ENCODE measurements at regions not wholly inside any gene's neighbourhood (a gene's known extent, or its start where the extent isn't known, plus 50 kb on each side); places are given as distances from the start of the nearest gene placed in this dataset.

DNA sequence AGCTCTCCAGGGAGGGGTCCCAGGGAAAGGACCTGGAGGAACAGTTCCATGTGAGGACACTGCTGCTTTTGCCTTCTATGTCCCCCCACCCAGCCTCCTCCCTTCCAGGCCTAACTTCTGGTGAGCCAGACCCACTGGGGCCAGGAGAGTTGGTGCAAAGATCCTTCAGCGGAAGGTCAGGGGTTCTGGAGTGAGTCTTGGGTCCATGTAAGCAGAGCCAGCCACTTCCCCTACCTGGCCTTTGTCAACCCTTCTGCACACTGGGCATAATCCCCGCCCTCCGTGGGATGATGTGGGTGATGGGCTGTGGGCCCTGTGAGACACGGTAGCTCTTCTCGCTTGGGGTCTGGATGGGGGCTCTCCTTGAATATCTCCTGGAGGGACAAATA lies 76.9 kb downstream of the RHOB start:
- in situ Hi-C loops (cut with MboI) (no loop called here), intact Hi-C loops (cut with micrococcal nuclease) (no loop called here)
- Histone ChIP-seq H3K27me3 (ENCODE audit: control insufficient read depth in 2 of 2, insufficient read depth in 2 of 2, low read length in 2 of 2) (peaks cover 0 to 41% of the 10 kb centered on the region in 2 experiments; a peak in 2 of 5 replicates), H3K27ac (ENCODE audit: extremely low read depth, low read depth, low read length) (no peak overlapping the region), H3K4me1 (replicated peaks in 1 of 2; ENCODE audit: control insufficient read depth in 2 of 2, insufficient read depth in 2 of 2, low read length in 2 of 2) (peaks cover 17 to 18% of the 10 kb centered on the region in 2 experiments), H3K9ac (ENCODE audit: insufficient read depth in 1 of 2, low read depth in 2 of 2, low read length in 2 of 2) (no peak overlapping the region), H3K9me3 (replicated peaks; ENCODE audit: control insufficient read depth, insufficient read depth, low read depth, low read length) (no peaks in the 10 kb centered on the region), H3K4me3 (no peak overlapping the region), H2AFZ (ENCODE audit: low read depth, low read length) (no peak overlapping the region), H4K20me1 (replicated peaks; ENCODE audit: control insufficient read depth, insufficient read depth, low read length) (no peaks in the 10 kb centered on the region), H3K4me2 (ENCODE audit: insufficient read depth, low read length) (no peak overlapping the region), H3K79me2 (ENCODE audit: control insufficient read depth, insufficient read depth, low read length) (no peaks in the 10 kb centered on the region), H3K36me3 (ENCODE audit: control insufficient read depth, insufficient read depth, low read length) (no peaks in the 10 kb centered on the region), H3K9me1 (ENCODE audit: control insufficient read depth, insufficient read depth, low read length) (no peaks in the 10 kb centered on the region)
- POLR2A ChIA-PET: interaction anchor here (0.6 to 1.0 kb wide), 3 partner anchors 70 to 961 kb away, joined by 3 read pairs; no protein-coding TSS in a partner anchor
- no peak for FAIRE-seq
- no TSS peak for BruUV-seq (replicated peaks)
- CTCF ChIA-PET (ENCODE audit: low intra/inter-chr PET ratio): no interaction called here
- no peak for ATAC-seq
- WGBS (ENCODE audit: insufficient coverage, low coverage, missing lambda C conversion rate): 66% methylated on average over 5 of the region's 5 CpGs
- DNase-seq (ENCODE audit: extremely low read depth in 1 of 4, low spot score in 3 of 4): no peak
- TF ChIP-seq, protein P1, sequence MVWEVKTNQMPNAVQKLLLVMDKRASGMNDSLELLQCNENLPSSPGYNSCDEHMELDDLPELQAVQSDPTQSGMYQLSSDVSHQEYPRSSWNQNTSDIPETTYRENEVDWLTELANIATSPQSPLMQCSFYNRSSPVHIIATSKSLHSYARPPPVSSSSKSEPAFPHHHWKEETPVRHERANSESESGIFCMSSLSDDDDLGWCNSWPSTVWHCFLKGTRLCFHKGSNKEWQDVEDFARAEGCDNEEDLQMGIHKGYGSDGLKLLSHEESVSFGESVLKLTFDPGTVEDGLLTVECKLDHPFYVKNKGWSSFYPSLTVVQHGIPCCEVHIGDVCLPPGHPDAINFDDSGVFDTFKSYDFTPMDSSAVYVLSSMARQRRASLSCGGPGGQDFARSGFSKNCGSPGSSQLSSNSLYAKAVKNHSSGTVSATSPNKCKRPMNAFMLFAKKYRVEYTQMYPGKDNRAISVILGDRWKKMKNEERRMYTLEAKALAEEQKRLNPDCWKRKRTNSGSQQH (CRISPR knock-in tag; IDR thresholded peaks at IDR 0.05): no peak
- TF ChIP-seq, protein P2, sequence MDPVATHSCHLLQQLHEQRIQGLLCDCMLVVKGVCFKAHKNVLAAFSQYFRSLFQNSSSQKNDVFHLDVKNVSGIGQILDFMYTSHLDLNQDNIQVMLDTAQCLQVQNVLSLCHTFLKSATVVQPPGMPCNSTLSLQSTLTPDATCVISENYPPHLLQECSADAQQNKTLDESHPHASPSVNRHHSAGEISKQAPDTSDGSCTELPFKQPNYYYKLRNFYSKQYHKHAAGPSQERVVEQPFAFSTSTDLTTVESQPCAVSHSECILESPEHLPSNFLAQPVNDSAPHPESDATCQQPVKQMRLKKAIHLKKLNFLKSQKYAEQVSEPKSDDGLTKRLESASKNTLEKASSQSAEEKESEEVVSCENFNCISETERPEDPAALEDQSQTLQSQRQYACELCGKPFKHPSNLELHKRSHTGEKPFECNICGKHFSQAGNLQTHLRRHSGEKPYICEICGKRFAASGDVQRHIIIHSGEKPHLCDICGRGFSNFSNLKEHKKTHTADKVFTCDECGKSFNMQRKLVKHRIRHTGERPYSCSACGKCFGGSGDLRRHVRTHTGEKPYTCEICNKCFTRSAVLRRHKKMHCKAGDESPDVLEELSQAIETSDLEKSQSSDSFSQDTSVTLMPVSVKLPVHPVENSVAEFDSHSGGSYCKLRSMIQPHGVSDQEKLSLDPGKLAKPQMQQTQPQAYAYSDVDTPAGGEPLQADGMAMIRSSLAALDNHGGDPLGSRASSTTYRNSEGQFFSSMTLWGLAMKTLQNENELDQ (CRISPR knock-in tag; IDR thresholded peaks at IDR 0.05; ENCODE audit: borderline replicate concordance): no peak
- TF ChIP-seq ZKSCAN3 (CRISPR knock-in tag; IDR thresholded peaks at IDR 0.05) (no peak), NR3C1 (CRISPR knock-in tag; IDR thresholded peaks at IDR 0.05) (no peak), NEUROD1 (IDR thresholded peaks at IDR 0.05; ENCODE audit: borderline replicate concordance, low read depth, low read length, partially characterized antibody) (no peak), KAT7 (CRISPR knock-in tag; IDR thresholded peaks at IDR 0.05; ENCODE audit: borderline replicate concordance) (no peak), HMGN3 (IDR thresholded peaks at IDR 0.05; ENCODE audit: borderline replicate concordance, extremely low read depth, insufficient read length, low read depth, low read length) (no peak), CHCHD3 (CRISPR knock-in tag; IDR thresholded peaks at IDR 0.05) (no peak), KLF13 (tag; IDR thresholded peaks at IDR 0.05; ENCODE audit: borderline replicate concordance, low read depth) (no peak), TEAD1 (CRISPR knock-in tag; IDR thresholded peaks at IDR 0.05) (no peak), TOE1 (IDR thresholded peaks at IDR 0.05; ENCODE audit: borderline replicate concordance) (no peak), TOE1 (CRISPR knock-in tag; IDR thresholded peaks at IDR 0.05; ENCODE audit: borderline replicate concordance, low read depth) (no peak), ARNT (IDR thresholded peaks at IDR 0.05) (no peak), SMARCA4 (IDR thresholded peaks at IDR 0.05) (no peak), LARP7 (IDR thresholded peaks at IDR 0.05) (no peak)
- TF ChIP-seq, protein P3, sequence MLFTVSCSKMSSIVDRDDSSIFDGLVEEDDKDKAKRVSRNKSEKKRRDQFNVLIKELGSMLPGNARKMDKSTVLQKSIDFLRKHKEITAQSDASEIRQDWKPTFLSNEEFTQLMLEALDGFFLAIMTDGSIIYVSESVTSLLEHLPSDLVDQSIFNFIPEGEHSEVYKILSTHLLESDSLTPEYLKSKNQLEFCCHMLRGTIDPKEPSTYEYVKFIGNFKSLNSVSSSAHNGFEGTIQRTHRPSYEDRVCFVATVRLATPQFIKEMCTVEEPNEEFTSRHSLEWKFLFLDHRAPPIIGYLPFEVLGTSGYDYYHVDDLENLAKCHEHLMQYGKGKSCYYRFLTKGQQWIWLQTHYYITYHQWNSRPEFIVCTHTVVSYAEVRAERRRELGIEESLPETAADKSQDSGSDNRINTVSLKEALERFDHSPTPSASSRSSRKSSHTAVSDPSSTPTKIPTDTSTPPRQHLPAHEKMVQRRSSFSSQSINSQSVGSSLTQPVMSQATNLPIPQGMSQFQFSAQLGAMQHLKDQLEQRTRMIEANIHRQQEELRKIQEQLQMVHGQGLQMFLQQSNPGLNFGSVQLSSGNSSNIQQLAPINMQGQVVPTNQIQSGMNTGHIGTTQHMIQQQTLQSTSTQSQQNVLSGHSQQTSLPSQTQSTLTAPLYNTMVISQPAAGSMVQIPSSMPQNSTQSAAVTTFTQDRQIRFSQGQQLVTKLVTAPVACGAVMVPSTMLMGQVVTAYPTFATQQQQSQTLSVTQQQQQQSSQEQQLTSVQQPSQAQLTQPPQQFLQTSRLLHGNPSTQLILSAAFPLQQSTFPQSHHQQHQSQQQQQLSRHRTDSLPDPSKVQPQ (CRISPR knock-in tag; IDR thresholded peaks at IDR 0.05; ENCODE audit: borderline replicate concordance): no peak
- TF ChIP-seq, protein P4, sequence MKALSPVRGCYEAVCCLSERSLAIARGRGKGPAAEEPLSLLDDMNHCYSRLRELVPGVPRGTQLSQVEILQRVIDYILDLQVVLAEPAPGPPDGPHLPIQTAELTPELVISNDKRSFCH (CRISPR knock-in tag; IDR thresholded peaks at IDR 0.05): no peak
- TF ChIP-seq, protein P4 (tag; IDR thresholded peaks at IDR 0.05): no peak
